Testis (tissue), 2 donors: ENCODE measurements at regions not wholly inside any gene's neighbourhood (a gene's known extent, or its start where the extent isn't known, plus 50 kb on each side); places are given as distances from the start of the nearest gene placed in this dataset.

Source experiments
- POLR2A ChIP-seq: fragments of 450-650 bp; IDR thresholded peaks from one replicate; pipeline ENCODE4 v1.6.1; 2017; ENCODE audit warnings: antibody characterized with exemption, mild to moderate bottlenecking, moderate library complexity
- TF ChIP-seq, protein P1 (sequence below), 3 experiments: fragments of 450-650 bp in 2 of 3; fragments of 200-600 bp in 1 of 3; sonication (generic) in 1 of 3; IDR thresholded peaks; one replicate each; pipeline ENCODE4 v1.5.1; 2016 to 2019; ENCODE audit warnings: antibody characterized with exemption in 3 of 3, mild to moderate bottlenecking in 2 of 3, moderate library complexity in 1 of 3

DNA sequence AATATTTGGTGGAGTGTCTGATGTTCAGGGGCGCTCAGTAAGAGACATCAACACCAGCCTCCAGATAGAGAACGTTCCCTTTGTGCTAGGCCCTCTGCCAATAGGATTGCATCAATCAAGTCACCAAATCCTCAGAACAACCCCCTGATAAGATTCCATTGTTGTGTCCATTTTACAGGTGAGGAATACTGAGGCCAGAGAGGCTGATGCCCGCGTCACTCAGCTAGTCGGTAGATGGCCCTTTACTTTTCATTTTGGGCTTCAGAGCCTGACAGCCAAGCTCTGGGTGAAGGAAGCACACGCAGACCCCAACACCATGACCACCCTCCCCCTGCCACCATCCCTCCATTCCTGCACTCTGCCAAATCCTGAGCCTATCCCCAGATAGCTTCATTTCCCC, 406.2 kb downstream of the PTPRU start:
- TF ChIP-seq, protein P1, sequence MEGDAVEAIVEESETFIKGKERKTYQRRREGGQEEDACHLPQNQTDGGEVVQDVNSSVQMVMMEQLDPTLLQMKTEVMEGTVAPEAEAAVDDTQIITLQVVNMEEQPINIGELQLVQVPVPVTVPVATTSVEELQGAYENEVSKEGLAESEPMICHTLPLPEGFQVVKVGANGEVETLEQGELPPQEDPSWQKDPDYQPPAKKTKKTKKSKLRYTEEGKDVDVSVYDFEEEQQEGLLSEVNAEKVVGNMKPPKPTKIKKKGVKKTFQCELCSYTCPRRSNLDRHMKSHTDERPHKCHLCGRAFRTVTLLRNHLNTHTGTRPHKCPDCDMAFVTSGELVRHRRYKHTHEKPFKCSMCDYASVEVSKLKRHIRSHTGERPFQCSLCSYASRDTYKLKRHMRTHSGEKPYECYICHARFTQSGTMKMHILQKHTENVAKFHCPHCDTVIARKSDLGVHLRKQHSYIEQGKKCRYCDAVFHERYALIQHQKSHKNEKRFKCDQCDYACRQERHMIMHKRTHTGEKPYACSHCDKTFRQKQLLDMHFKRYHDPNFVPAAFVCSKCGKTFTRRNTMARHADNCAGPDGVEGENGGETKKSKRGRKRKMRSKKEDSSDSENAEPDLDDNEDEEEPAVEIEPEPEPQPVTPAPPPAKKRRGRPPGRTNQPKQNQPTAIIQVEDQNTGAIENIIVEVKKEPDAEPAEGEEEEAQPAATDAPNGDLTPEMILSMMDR (IDR thresholded peaks at IDR 0.05): no peak
- TF ChIP-seq POLR2A: no peak
